Vagina (tissue), 2 donors: ENCODE measurements at regions not wholly inside any gene's neighbourhood (a gene's known extent, or its start where the extent isn't known, plus 50 kb on each side); places are given as distances from the start of the nearest gene placed in this dataset.

Source experiments
- CTCF ChIP-seq, 3 experiments: fragments of 450-650 bp in 2 of 3; fragments of 200-600 bp in 1 of 3; sonication (generic) in 1 of 3; IDR thresholded peaks; one replicate each; pipeline ENCODE4 v1.5.1; 2017 to 2019; ENCODE audit warnings: antibody characterized with exemption in 3 of 3, mild to moderate bottlenecking in 2 of 3, moderate library complexity in 2 of 3
- POLR2AphosphoS5 ChIP-seq, 2 donors: sonication (generic); formaldehyde crosslinking; IDR thresholded peaks; one replicate each; pipeline ENCODE4 v1.9.0; 2017; ENCODE audit warnings: antibody characterized with exemption in 2 of 2, mild to moderate bottlenecking in 2 of 2, low read depth in 1 of 2; ENCODE audit not compliant: insufficient read depth in 1 of 2

- TF ChIP-seq CTCF (IDR thresholded peaks at IDR 0.05), result no peak
- TF ChIP-seq POLR2AphosphoS5 (IDR thresholded peaks at IDR 0.05; ENCODE audit: insufficient read depth in 1 of 2, low read depth in 1 of 2), result no peak
Measured at GRCh38 chr4:137738375-137738990, 206.2 kb upstream of the PCDH18 start.
